Thyroid gland (tissue), 4 donors: ENCODE measurements at regions not wholly inside any gene's neighbourhood (a gene's known extent, or its start where the extent isn't known, plus 50 kb on each side); places are given as distances from the start of the nearest gene placed in this dataset.

ENCODE experiments used
- POLR2A ChIP-seq, 2 donors: fragments of 450-650 bp; IDR thresholded peaks; one replicate each; pipeline ENCODE4 v1.6.1; 2017; ENCODE audit warnings: antibody characterized with exemption in 2 of 2, mild to moderate bottlenecking in 2 of 2, moderate library complexity in 1 of 2
- TF ChIP-seq, protein P1 (sequence below), 6 experiments: fragments of 200-600 bp in 3 of 6; fragments of 450-650 bp in 3 of 6; sonication (generic) in 3 of 6; IDR thresholded peaks; one replicate each; pipeline ENCODE4 v1.5.1; 2016 to 2019; ENCODE audit warnings: antibody characterized with exemption in 6 of 6, mild to moderate bottlenecking in 2 of 6, inconsistent platforms in 1 of 6, moderate library complexity in 1 of 6

DNA sequence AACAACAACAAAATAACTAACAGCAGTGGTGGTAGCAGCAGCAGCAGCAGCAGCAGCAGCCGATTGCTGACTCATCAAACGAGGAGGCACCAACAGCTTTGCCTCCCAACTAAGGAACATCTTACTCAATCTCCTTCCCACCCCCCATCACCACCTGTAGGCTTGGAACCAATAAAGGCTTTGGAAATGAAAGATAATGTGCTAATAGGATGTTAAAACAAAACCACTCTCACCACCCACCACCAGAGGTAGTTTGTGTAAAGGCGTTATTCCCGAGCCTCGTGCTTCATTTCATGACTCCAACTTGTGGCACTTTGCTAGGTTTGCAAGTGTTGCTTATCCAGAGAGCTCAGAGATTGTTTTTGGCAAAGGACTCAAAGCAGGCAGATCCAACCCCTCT is 346.5 kb downstream of the CD83 start:
- TF ChIP-seq, protein P1, sequence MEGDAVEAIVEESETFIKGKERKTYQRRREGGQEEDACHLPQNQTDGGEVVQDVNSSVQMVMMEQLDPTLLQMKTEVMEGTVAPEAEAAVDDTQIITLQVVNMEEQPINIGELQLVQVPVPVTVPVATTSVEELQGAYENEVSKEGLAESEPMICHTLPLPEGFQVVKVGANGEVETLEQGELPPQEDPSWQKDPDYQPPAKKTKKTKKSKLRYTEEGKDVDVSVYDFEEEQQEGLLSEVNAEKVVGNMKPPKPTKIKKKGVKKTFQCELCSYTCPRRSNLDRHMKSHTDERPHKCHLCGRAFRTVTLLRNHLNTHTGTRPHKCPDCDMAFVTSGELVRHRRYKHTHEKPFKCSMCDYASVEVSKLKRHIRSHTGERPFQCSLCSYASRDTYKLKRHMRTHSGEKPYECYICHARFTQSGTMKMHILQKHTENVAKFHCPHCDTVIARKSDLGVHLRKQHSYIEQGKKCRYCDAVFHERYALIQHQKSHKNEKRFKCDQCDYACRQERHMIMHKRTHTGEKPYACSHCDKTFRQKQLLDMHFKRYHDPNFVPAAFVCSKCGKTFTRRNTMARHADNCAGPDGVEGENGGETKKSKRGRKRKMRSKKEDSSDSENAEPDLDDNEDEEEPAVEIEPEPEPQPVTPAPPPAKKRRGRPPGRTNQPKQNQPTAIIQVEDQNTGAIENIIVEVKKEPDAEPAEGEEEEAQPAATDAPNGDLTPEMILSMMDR (IDR thresholded peaks at IDR 0.05) = no peak
- no peak for TF ChIP-seq POLR2A (IDR thresholded peaks at IDR 0.05)
